DMS 273 (cell line): ENCODE measurements at regions not wholly inside any gene's neighbourhood (a gene's known extent, or its start where the extent isn't known, plus 50 kb on each side); places are given as distances from the start of the nearest gene placed in this dataset.
A peak's percentile ranks its signal among the peaks of the same experiment; 100 is the strongest.

Source experiments
- DNase-seq: peaks from one replicate; lab custom pipeline; 2025; ENCODE audit not compliant: unreplicated experiment; lab: John Stamatoyannopoulos, UW

DNA sequence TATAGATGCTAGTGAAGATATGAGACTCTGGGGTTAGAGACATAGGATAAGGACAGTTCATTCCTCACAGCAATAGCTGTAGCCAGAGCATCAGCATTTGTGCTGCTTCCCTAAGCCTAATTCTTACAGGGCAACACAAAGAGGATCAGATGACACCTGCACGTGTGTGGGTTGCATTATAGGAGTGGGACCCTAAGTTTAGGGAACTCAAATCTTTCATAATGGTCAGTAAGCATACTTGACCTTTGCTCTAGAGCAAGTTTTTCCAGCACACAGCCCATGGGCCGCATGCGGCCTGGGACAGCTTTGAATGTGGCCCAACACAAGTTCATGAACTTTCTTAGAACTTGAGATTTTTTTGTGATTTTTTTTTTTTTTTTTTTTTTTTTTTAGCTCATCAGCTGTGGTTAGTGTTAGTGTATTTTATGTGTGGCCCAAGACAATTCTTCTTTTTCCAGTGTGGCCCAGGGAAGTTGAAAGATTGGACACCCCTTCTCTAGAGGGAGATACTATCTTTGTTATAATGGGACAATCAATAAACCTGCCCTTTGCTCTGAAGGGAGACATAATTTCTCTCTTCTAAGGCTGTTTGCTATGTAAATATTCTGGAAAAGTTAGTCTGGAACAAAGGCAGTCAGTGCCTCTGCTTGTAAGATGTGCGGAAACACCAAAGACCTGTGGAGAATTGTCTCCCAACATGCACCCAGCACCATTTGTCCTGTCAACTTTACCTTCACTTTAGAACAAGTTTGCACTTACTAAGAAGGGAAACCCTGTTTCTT, 650.2 kb downstream of the ZNF674 start:
- DNase-seq = no peak

DNA sequence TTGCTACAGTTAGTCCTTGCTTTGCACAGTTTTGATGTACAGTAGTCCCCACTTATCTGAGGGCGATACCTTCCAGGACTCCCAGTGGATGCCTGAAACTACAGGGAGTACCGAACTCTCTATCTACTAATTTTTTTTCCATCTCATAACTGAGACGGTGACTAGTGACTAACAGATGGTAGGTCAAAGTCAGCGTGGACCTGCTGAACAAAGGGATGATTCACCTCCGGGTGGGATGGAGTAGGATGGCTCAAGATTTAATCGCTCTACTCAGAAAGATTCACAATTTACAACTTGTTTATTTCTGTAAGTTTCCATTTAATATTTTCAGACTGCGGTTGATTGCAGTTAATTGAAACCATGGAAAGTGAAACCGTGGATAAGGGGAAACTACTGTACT, 655.8 kb downstream of the ZNF674 start:
- no peak for DNase-seq

DNA sequence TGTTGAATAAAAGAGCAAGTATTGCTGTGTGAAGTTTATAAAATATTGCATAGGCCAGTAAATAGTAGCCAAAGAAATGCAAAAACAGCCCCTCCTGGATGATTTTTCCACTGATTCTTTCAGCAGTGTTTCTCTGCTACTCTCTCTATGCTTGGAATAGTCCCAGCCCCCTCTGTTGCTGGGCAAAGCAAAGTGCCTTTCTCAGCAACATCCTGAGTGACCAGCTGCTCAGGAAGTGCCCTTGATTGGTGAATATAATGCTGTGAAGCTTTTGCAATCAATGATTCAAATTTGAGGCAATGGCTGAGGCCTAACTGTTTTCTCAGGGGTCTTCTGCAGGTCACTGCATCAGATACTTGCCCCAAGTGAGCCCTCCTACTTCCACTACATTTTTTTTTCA, 656.7 kb downstream of the ZNF674 start:
- no peak for DNase-seq

DNA sequence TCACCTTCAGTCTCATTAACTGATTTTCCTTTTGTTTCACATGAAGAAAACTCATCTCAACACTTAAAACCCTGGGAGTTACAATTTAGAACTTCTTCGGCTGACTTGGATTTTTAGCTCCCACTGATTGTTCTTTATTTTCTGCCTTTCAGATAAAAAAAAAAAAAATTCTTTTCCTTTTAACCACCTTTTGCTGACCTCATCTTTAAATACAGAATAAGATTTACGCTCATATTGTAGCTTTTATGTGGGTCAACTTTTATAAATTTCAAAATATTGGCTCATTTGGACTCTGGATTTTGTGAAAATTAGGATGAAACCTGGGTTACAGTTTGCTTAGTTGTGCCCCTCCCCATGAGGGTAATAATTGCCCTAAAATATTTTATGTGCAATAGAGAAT, 659.3 kb downstream of the ZNF674 start:
- DNase-seq = no peak

DNA sequence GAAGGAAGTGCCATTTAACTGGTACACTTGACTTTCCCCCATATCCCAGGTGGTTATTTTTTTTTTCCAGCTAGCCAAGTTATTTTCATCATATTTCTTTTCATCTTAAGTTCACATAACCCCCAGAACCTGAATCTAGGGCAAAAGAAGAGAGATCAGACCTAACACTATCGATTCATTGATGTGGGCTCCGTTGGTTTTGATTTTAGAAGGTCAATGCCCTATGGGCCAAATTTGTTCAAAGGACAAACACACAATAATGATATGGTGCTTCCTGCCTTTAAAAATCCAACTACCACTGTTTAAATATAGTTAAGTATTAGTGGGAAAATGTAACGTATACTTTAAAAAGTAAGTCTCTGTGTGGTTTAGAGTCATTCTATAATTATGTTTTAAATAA, 665.7 kb downstream of the ZNF674 start:
- no peak for DNase-seq

DNA sequence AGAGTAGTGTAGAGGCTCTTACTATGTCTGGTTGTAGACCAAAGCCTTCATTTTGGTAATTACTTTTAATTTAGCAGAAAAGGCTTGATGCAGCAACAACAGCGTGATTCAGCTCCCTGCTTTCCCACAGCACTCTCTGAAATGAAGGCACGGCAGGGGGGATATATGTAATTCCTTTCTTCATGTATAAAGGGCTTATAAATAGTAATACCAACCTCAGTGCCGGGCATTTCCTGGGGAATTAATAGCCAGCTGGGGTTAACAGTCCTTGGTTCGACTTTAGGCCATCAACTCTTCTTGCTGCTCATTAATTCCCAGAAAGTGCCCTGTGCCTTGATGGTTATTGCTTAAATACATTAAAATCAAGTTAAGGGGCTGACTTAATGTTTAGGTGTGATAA, 669.0 kb downstream of the ZNF674 start:
- no peak for DNase-seq

GRCh38 chrX:45873781-45874180, 671.4 kb downstream of the ZNF674 start:
- DNase-seq = no peak

- DNase-seq = no peak
These were observed 671.8 kb upstream of the DIPK2B start for GRCh38 chrX:45872480-45872879.

- DNase-seq = no peak
These were observed 667.7 kb upstream of the DIPK2B start for GRCh38 chrX:45868425-45868824.

GRCh38 chrX:45862801-45863200, 662.1 kb upstream of the DIPK2B start:
- DNase-seq = no peak

DNA sequence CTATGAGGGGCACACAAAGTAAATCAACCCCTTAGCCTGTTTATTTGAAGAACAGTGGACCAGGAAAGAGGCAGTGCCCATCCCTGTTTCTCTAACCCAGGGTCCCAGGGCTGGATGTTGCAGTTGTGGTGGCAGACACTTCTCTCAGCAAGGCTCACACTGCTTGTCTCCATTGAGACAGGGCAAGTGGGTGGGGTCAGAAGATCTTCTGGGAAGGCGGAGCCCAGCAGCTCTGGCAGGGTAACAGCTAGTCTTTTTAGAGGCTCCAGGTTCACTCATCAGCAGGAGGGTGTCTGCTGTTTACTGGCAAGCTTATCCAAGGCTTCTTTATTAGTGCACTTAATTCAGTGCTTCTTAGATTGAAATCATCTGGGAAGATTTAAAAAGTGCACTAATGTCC, 659.8 kb upstream of the DIPK2B start:
- no peak for DNase-seq

DNA sequence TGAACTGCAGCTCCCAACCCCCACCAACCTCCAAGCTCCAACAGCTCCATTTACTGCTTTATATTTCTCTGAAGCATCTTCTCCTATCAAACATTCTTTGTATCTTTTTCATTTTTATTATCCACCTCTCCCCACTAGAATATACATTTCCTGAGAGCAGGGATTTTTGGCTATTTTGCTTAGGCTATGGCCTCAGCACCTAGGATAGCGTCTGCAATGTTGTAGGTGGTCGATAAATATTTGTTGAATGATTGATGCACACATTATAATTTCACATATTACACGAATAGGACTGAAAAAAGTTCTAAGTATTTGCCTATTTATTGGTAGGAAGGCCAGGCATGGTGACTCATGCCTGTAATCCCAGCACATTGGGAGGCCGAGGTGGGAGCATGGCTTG, 658.7 kb upstream of the DIPK2B start:
- no peak for DNase-seq

DNA sequence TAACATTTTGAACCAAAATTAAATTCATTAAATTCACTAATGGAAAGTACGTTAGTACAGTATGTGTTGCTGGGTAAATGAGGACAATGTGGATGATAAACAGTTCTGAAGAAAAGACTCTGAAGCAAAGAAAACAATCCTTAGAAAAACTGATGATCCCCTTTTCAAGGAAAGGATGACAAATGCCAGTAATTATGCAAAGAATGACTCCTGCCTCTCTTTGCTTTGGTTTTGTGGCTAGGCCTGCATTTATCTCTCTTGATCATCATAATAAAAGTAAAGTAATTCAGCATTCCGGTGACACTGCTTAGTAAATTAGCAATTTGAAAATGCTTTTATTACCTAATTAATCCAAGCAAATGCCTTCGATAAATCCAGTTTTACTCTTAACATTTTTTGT, 652.2 kb upstream of the DIPK2B start:
- no peak for DNase-seq

DNA sequence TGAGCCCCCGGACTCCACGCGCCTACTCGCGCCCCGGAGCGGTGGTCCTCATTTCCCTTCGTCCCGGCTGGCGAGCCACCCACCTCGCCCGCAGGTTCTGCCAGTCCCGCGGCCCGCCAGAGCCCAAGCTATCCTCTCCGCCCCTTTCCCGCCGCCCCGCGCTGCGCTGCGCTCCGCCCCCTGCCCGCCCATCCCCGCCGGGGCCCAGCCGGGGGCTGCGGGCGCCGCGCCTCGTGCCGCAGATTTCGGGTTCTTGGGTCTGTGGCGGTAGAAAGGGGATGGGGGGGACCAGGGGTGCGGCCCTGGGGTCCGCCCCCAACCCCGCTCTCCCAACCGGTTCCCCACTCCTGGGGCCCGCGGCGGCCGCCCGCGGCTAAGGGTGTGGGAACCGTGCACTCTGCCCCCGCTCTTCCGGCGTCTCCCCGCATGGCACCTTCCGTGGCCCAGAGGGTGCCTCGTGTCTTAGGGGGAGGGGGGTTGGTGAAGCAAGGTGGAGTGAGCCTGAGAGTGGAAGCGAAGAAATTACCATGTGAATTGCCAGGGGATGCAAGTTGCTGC, 650.8 kb upstream of the DIPK2B start:
- DNase-seq = no peak

DNA sequence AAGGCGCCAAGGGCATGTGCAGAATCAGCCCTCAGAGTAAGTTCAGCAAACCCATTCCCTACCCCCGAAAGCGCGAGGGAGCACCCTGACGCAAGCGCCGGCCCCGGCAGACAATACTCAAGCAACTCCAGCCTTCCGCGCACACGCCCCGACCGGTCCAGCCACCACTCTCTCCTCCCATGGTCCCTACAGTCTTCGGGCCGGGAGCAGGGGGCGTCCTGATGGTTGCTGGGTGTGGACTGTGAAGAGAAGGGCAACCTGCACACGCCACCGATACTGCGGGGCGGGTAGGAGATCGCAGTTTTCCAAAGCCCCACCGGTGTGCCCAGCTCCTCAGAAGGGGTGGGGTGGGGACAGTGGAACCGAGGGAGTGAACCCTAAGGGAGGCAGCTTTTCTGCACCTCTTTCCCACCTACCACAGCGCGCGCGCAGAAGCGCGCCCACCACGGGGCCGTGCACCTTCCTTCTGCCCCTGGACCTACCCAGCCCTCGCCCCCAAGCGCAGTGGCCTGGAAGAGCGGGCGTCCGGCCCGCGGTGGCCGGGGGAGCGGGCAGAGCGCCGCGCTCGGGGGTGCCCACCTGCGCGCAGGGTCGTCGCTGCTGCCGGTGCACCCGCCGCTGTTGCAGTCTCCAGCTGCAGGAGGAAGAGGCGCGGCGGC, 650.2 kb upstream of the DIPK2B start:
- no peak for DNase-seq

DNA sequence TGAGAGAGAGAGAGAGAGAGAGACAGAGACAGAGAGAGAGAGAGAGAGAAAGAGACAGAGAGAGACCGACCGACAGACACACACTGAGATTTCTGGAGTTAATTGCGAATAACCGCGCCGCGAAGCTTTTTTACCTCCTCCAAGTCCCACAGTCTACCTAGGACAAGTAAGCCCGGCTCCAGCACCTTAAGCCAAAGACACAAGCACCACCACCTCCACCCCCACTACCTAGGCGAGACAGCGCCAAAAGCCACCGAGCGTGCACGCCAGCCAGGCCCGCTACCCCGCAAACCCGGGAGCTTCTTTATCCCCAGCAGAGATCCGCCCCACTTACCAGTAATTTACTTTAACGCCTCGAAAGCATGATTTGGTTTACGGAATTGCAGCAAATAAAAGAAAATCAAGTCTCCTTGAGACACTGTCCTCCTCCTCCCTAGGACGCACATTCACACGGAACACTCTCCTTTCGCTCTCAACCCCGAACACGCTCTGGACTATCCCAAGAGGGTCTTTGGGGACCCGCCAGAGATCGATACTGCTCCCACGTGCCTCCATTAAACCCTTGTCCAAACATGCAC, 649.6 kb upstream of the DIPK2B start:
- no peak for DNase-seq

GRCh38 chrX:45849261-45849862, 648.7 kb upstream of the DIPK2B start:
- peak; percentile 33 for DNase-seq

DNA sequence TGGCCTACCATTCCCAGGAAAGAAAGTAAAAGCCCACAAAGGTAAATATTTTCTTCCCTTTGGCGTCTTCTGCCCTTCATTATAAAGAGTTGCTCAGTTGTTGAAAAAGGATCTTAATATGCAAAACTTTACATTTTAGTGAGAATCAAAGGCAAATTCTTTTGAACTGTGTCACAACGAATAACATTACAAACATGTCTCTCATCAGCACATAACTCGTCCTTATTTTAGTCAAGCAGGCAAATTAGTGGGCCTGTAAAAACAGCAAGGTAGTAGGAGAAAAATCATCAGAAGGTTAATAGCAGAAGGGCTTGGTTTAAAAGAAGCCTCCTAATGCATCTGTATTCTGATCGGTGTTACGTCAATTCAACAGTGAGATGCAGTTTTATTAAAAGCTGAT, 647.3 kb upstream of the DIPK2B start:
- no peak for DNase-seq

- DNase-seq = no peak
These were observed 645.7 kb upstream of the DIPK2B start for GRCh38 chrX:45846328-45846727.

GRCh38 chrX:45845142-45845541, 644.5 kb upstream of the DIPK2B start:
- DNase-seq = no peak

DNA sequence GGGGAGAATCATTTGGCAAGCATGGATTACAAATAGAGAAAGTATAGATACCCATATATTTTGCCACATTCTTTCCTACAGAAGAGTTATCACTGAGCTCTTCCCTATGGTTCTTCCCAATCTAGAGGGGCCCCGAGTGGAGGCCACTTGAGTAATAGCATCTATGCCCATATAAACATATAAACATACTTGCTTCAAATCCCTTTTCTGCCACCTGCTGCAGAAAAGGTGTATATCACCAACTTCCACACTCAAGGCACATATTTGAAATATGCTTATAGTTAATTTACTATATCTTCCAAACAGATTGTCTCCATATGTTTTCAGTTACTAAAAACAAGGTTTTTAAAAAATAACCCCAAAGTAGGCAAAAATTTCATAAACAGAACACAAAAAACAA, 642.8 kb upstream of the DIPK2B start:
- peak; percentile 4 for DNase-seq

- no peak for DNase-seq
These were observed 642.2 kb upstream of the DIPK2B start for GRCh38 chrX:45842926-45843315.
